IgD-negative memory B cell (primary cell): ENCODE measurements at regions not wholly inside any gene's neighbourhood (a gene's known extent, or its start where the extent isn't known, plus 50 kb on each side); places are given as distances from the start of the nearest gene placed in this dataset.

Experiments
- H3K27ac Mint-ChIP-seq, 3 donors: one replicate each; pipeline ENCODE4 v1.8.0; 2020 to 2022; ENCODE audit warnings: mild to moderate bottlenecking in 3 of 3, mixed read lengths in 3 of 3, moderate library complexity in 1 of 3
- H3K27me3 Mint-ChIP-seq: one replicate; pipeline ENCODE4 v1.8.0; 2021; ENCODE audit warnings: mixed read lengths
- H3K36me3 Mint-ChIP-seq: one replicate; pipeline ENCODE4 v1.8.0; 2020; ENCODE audit warnings: mild to moderate bottlenecking, mixed read lengths
- H3K4me1 Mint-ChIP-seq, 3 donors: one replicate each; pipeline ENCODE4 v1.8.0; 2020 to 2022; ENCODE audit warnings: mixed read lengths in 3 of 3, mild to moderate bottlenecking in 1 of 3
- H3K4me3 Mint-ChIP-seq, 4 donors: one replicate each; pipeline ENCODE4 v1.8.0; 2020 to 2022; ENCODE audit warnings: mild to moderate bottlenecking in 4 of 4, mixed read lengths in 4 of 4, moderate library complexity in 3 of 4
- H3K9me3 Mint-ChIP-seq, 3 donors: one replicate each; pipeline ENCODE4 v1.8.0; 2020 to 2021; ENCODE audit warnings: mixed read lengths in 3 of 3, mild to moderate bottlenecking in 1 of 3

GRCh38 chr9:84563691-84564090 lies 105.8 kb upstream of the NTRK2 start:
- Mint-ChIP-seq H3K27ac (no peak overlapping the region), H3K27me3 (peaks cover 2% of the 10 kb centered on the region), H3K9me3 (peaks cover 0 to 5% (median 0%) of the 10 kb centered on the region in 3 donors), H3K4me1 (no peaks in the 10 kb centered on the region), H3K36me3 (no peaks in the 10 kb centered on the region), H3K4me3 (no peak overlapping the region)

GRCh38 chr9:84567805-84568204 lies 101.7 kb upstream of the NTRK2 start:
- no peaks in the 10 kb centered on the region for H3K36me3 Mint-ChIP-seq
- peaks cover 0 to 5% (median 0%) of the 10 kb centered on the region in 3 donors for H3K9me3 Mint-ChIP-seq
- no peaks in the 10 kb centered on the region for H3K4me1 Mint-ChIP-seq
- peaks cover 2% of the 10 kb centered on the region for H3K27me3 Mint-ChIP-seq
- no peak overlapping the region for H3K4me3 Mint-ChIP-seq
- no peak overlapping the region for H3K27ac Mint-ChIP-seq

GRCh38 chr9:84570482-84571154 lies 98.9 kb upstream of the NTRK2 start:
- H3K4me1 Mint-ChIP-seq: no peaks in the 10 kb centered on the region
- no peak overlapping the region for H3K4me3 Mint-ChIP-seq
- H3K9me3 Mint-ChIP-seq: peaks cover 0 to 4% (median 2%) of the 10 kb centered on the region in 3 donors
- H3K27ac Mint-ChIP-seq: no peak overlapping the region
- H3K27me3 Mint-ChIP-seq: no peaks in the 10 kb centered on the region
- no peaks in the 10 kb centered on the region for H3K36me3 Mint-ChIP-seq

GRCh38 chr9:84573083-84573482 lies 96.4 kb upstream of the NTRK2 start:
- H3K9me3 Mint-ChIP-seq: peaks cover 0 to 3% (median 0%) of the 10 kb centered on the region in 3 donors
- no peak overlapping the region for H3K27ac Mint-ChIP-seq
- H3K36me3 Mint-ChIP-seq: no peaks in the 10 kb centered on the region
- no peaks in the 10 kb centered on the region for H3K4me1 Mint-ChIP-seq
- H3K27me3 Mint-ChIP-seq: no peaks in the 10 kb centered on the region
- H3K4me3 Mint-ChIP-seq: no peak overlapping the region

- Mint-ChIP-seq H3K4me1 (no peaks in the 10 kb centered on the region), H3K27ac (no peak overlapping the region)
These were observed 93.8 kb upstream of the NTRK2 start for GRCh38 chr9:84575705-84576104.

GRCh38 chr9:84583866-84584265 lies 85.7 kb upstream of the NTRK2 start:
- Mint-ChIP-seq H3K4me1 (peaks cover 0 to 2% (median 0%) of the 10 kb centered on the region in 3 donors), H3K4me3 (no peak overlapping the region), H3K27ac (no peak overlapping the region), H3K27me3 (peaks cover 2% of the 10 kb centered on the region), H3K9me3 (no peaks in the 10 kb centered on the region), H3K36me3 (no peaks in the 10 kb centered on the region)

More at GRCh38 chr9:84575705-84576104, 93.8 kb upstream of the NTRK2 start:
- H3K36me3 Mint-ChIP-seq: no peaks in the 10 kb centered on the region
- peaks cover 0 to 3% (median 0%) of the 10 kb centered on the region in 3 donors for H3K9me3 Mint-ChIP-seq
- H3K27me3 Mint-ChIP-seq: peaks cover 2% of the 10 kb centered on the region
- H3K4me3 Mint-ChIP-seq: no peak overlapping the region

GRCh38 chr9:84586662-84587061 lies 82.9 kb upstream of the NTRK2 start:
- Mint-ChIP-seq H3K27ac (no peak overlapping the region), H3K27me3 (no peaks in the 10 kb centered on the region), H3K9me3 (peaks cover 0 to 1% (median 0%) of the 10 kb centered on the region in 3 donors), H3K4me1 (peaks cover 0 to 2% (median 0%) of the 10 kb centered on the region in 3 donors), H3K4me3 (no peak overlapping the region), H3K36me3 (no peaks in the 10 kb centered on the region)

- no peaks in the 10 kb centered on the region for H3K36me3 Mint-ChIP-seq
- H3K27me3 Mint-ChIP-seq: no peaks in the 10 kb centered on the region
- no peak overlapping the region for H3K27ac Mint-ChIP-seq
- H3K4me1 Mint-ChIP-seq: peaks cover 0 to 2% (median 0%) of the 10 kb centered on the region in 3 donors
- peaks cover 0 to 1% (median 0%) of the 10 kb centered on the region in 3 donors for H3K9me3 Mint-ChIP-seq
- no peak overlapping the region for H3K4me3 Mint-ChIP-seq
These were observed 82.4 kb upstream of the NTRK2 start for GRCh38 chr9:84587153-84587552.

- Mint-ChIP-seq H3K27me3 (no peaks in the 10 kb centered on the region), H3K4me3 (no peak overlapping the region), H3K36me3 (no peaks in the 10 kb centered on the region), H3K4me1 (no peaks in the 10 kb centered on the region), H3K27ac (no peak overlapping the region), H3K9me3 (peaks cover 0 to 1% (median 1%) of the 10 kb centered on the region in 3 donors)
These were observed 80.0 kb upstream of the NTRK2 start for GRCh38 chr9:84589542-84589941.

GRCh38 chr9:84590706-84591105 lies 78.8 kb upstream of the NTRK2 start:
- Mint-ChIP-seq H3K27me3 (no peaks in the 10 kb centered on the region), H3K9me3 (peaks cover 0 to 1% (median 1%) of the 10 kb centered on the region in 3 donors), H3K4me3 (no peak overlapping the region), H3K4me1 (no peaks in the 10 kb centered on the region), H3K27ac (no peak overlapping the region), H3K36me3 (no peaks in the 10 kb centered on the region)

GRCh38 chr9:84592918-84593317 lies 76.6 kb upstream of the NTRK2 start:
- Mint-ChIP-seq H3K27ac (no peak overlapping the region), H3K4me1 (peaks cover 0 to 6% (median 6%) of the 10 kb centered on the region in 3 donors), H3K27me3 (no peaks in the 10 kb centered on the region), H3K9me3 (peaks cover 1 to 4% (median 3%) of the 10 kb centered on the region in 3 donors), H3K4me3 (no peak overlapping the region), H3K36me3 (no peaks in the 10 kb centered on the region)

- peaks cover 1 to 4% (median 3%) of the 10 kb centered on the region in 3 donors for H3K9me3 Mint-ChIP-seq
- no peak overlapping the region for H3K4me3 Mint-ChIP-seq
- H3K4me1 Mint-ChIP-seq: peaks cover 0 to 6% (median 6%) of the 10 kb centered on the region in 3 donors
- no peaks in the 10 kb centered on the region for H3K36me3 Mint-ChIP-seq
- no peak overlapping the region for H3K27ac Mint-ChIP-seq
- H3K27me3 Mint-ChIP-seq: no peaks in the 10 kb centered on the region
These were observed 76.2 kb upstream of the NTRK2 start for GRCh38 chr9:84593352-84593751.

- Mint-ChIP-seq H3K27ac (no peak overlapping the region), H3K4me1 (peaks cover 0 to 6% (median 6%) of the 10 kb centered on the region in 3 donors), H3K36me3 (no peaks in the 10 kb centered on the region), H3K27me3 (peaks cover 6% of the 10 kb centered on the region), H3K4me3 (peak overlapping the region in 1 of 4 donors; percentile 77), H3K9me3 (peaks cover 2 to 4% (median 3%) of the 10 kb centered on the region in 3 donors)
These were observed 72.4 kb upstream of the NTRK2 start for GRCh38 chr9:84597131-84597530.

GRCh38 chr9:84598921-84599636 lies 70.5 kb upstream of the NTRK2 start:
- Mint-ChIP-seq H3K4me1 (peaks cover 0 to 6% (median 6%) of the 10 kb centered on the region in 3 donors), H3K9me3 (peaks cover 3 to 5% (median 4%) of the 10 kb centered on the region in 3 donors), H3K27ac (no peak overlapping the region), H3K27me3 (peaks cover 6% of the 10 kb centered on the region), H3K36me3 (no peaks in the 10 kb centered on the region), H3K4me3 (no peak overlapping the region)

- H3K4me3 Mint-ChIP-seq: no peak overlapping the region
- no peak overlapping the region for H3K27ac Mint-ChIP-seq
- H3K9me3 Mint-ChIP-seq: peaks cover 3 to 11% (median 8%) of the 10 kb centered on the region in 3 donors
- peaks cover 0 to 6% (median 6%) of the 10 kb centered on the region in 3 donors for H3K4me1 Mint-ChIP-seq
- peaks cover 6% of the 10 kb centered on the region for H3K27me3 Mint-ChIP-seq
- no peaks in the 10 kb centered on the region for H3K36me3 Mint-ChIP-seq
These were observed 68.8 kb upstream of the NTRK2 start for GRCh38 chr9:84600739-84601138.
